ENCODE measurements at regions not wholly inside any gene's neighbourhood (a gene's known extent, or its start where the extent isn't known, plus 50 kb on each side); places are given as distances from the start of the nearest gene placed in this dataset.

DNA sequence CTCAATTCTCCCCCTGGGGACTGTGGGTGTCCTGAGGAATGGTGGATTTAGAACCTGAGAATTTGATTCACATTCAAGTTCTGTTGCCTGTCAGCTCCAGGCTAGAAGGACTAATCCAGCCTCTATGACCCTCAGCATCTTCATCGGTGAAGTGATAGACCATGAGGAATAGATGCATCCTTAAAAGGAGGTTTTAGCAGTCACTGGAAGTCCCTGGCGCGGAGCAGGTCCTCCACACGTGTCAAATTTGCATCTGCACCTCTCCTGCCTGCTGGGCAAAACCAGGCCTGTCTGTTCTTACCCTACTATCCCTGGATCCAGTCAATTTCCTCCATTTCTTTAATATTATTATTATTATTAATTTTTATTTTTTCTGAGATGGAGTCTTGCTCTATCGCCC is 808.4 kb downstream of the TBC1D22A start:
- Mint-ChIP-seq H3K4me3 (no peak overlapping the region), H3K36me3 (no peaks in the 10 kb centered on the region), H3K27ac (no peak overlapping the region), H3K4me1 (no peaks in the 10 kb centered on the region), H3K9me3 (no peaks in the 10 kb centered on the region), H3K27me3 (ENCODE audit: low read depth in 2 of 2) (peaks cover 2 to 8% of the 10 kb centered on the region in 2 donors)
- Histone ChIP-seq H3K27me3 (ENCODE audit: control insufficient read depth, insufficient read depth, low read length) (no peaks in the 10 kb centered on the region), H3K27ac (ENCODE audit: low read length) (no peak overlapping the region), H3K9me3 (ENCODE audit: control insufficient read depth, insufficient read depth, low read length) (no peaks in the 10 kb centered on the region), H3K4me3 (ENCODE audit: low read length) (no peak overlapping the region), H3K36me3 (ENCODE audit: control insufficient read depth, insufficient read depth, low read length) (no peaks in the 10 kb centered on the region), H3K4me1 (ENCODE audit: control insufficient read depth, insufficient read depth, low read length) (no peaks in the 10 kb centered on the region)
- TF ChIP-seq, protein P1, sequence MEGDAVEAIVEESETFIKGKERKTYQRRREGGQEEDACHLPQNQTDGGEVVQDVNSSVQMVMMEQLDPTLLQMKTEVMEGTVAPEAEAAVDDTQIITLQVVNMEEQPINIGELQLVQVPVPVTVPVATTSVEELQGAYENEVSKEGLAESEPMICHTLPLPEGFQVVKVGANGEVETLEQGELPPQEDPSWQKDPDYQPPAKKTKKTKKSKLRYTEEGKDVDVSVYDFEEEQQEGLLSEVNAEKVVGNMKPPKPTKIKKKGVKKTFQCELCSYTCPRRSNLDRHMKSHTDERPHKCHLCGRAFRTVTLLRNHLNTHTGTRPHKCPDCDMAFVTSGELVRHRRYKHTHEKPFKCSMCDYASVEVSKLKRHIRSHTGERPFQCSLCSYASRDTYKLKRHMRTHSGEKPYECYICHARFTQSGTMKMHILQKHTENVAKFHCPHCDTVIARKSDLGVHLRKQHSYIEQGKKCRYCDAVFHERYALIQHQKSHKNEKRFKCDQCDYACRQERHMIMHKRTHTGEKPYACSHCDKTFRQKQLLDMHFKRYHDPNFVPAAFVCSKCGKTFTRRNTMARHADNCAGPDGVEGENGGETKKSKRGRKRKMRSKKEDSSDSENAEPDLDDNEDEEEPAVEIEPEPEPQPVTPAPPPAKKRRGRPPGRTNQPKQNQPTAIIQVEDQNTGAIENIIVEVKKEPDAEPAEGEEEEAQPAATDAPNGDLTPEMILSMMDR (IDR thresholded peaks at IDR 0.05) = no peak
- ATAC-seq (no peak), DNase-seq (no peak)
- WGBS (ENCODE audit: insufficient coverage) = 94% methylated on average over 5 of the region's 5 CpGs
- intact Hi-C loops (cut with micrococcal nuclease) = no loop called here

DNA sequence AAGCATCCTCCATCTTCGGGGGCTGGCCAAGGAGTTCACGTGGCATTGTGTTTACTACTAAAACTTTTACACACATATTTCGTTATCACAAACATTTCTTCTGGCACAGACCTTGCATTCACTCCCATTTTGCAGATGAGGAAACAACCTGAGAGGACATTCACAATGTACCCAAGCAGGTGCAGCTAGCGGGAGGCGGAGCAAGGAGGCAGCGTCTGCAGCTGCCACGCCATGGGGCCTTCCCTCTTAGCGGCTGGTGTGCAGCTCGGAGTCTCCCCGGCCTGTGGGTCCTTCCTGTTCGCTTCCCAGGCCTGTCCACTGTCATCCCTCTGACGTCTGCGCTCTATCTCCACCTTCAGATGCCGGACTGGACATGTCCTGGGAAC is 807.8 kb downstream of the TBC1D22A start:
- peaks cover 2 to 3% of the 10 kb centered on the region in 2 donors for H3K27me3 Mint-ChIP-seq (ENCODE audit: low read depth in 2 of 2)
- Histone ChIP-seq H3K4me1 (ENCODE audit: control insufficient read depth, insufficient read depth, low read length) (no peaks in the 10 kb centered on the region), H3K4me3 (ENCODE audit: low read length) (no peak overlapping the region), H3K36me3 (ENCODE audit: control insufficient read depth, insufficient read depth, low read length) (no peaks in the 10 kb centered on the region), H3K9me3 (ENCODE audit: control insufficient read depth, insufficient read depth, low read length) (no peaks in the 10 kb centered on the region), H3K27ac (ENCODE audit: low read length) (no peak overlapping the region), H3K27me3 (ENCODE audit: control insufficient read depth, insufficient read depth, low read length) (no peaks in the 10 kb centered on the region)
- no peaks in the 10 kb centered on the region for H3K36me3 Mint-ChIP-seq
- H3K9me3 Mint-ChIP-seq = no peaks in the 10 kb centered on the region
- DNase-seq = no peak
- TF ChIP-seq, protein P1 (IDR thresholded peaks at IDR 0.05) = no peak
- no peak overlapping the region for H3K27ac Mint-ChIP-seq
- no peaks in the 10 kb centered on the region for H3K4me1 Mint-ChIP-seq
- WGBS (ENCODE audit: insufficient coverage) = 83% methylated on average over 14 of the region's 14 CpGs
- no peak for ATAC-seq
- no peak overlapping the region for H3K4me3 Mint-ChIP-seq
- intact Hi-C loops (cut with micrococcal nuclease) = no loop called here

DNA sequence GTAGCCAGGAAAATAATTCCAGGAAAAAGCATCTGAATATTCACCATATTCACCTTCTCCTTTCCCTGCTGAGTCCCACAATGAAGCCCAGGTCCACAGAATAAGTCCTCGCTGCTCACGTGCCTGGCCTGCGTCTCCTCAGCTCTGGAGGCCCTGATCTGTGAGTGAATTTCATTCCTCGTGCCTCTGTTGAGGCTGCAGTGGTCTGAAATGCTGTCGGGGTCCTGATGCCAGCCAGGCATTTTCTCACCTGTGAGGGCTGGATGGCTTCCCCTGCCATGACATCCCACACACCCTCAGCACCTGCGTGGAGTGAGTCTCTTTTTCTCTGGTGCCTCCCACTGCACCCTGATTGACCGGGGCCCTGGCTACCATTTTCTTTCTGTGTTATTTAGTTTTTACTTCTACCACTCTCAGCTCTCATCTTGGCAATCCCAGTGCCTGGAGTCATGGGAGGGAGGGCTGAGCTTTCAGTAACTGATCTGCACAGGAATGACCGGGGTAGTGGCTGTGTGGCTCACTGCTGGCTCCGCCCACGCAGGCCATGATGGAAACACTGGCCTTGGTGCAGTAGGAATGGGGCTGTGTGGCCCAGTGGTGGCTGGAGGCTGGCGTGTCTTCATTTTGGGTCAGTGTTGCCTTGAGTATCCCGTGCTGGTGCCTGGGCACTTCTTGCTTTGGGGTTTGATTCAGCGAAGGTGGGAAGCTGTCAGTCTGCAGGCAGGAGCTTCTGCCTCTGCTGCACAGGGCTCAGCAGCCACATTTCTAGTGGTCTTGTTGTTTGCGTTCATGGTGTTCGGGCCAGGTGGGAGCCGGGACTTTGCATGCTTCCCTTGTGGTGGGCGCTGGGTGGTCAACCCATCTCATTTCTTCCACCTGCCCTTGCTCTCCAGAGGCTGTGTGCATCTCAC is 807.2 kb downstream of the TBC1D22A start:
- ATAC-seq = no peak
- no peak for DNase-seq
- H3K4me1 ChIP-seq (ENCODE audit: control insufficient read depth, insufficient read depth, low read length) = no peaks in the 10 kb centered on the region
- Mint-ChIP-seq H3K36me3 (no peaks in the 10 kb centered on the region), H3K9me3 (no peaks in the 10 kb centered on the region), H3K4me1 (no peaks in the 10 kb centered on the region), H3K4me3 (no peak overlapping the region), H3K27ac (no peak overlapping the region), H3K27me3 (ENCODE audit: low read depth in 2 of 2) (peaks cover 0 to 2% of the 10 kb centered on the region in 2 donors)
- no peaks in the 10 kb centered on the region for H3K36me3 ChIP-seq (ENCODE audit: control insufficient read depth, insufficient read depth, low read length)
- intact Hi-C loops (cut with micrococcal nuclease) = no loop called here
- H3K27me3 ChIP-seq (ENCODE audit: control insufficient read depth, insufficient read depth, low read length) = no peaks in the 10 kb centered on the region
- TF ChIP-seq, protein P1 (IDR thresholded peaks at IDR 0.05) = no peak
- no peak overlapping the region for H3K27ac ChIP-seq (ENCODE audit: low read length)
- H3K4me3 ChIP-seq (ENCODE audit: low read length) = no peak overlapping the region
- H3K9me3 ChIP-seq (ENCODE audit: control insufficient read depth, insufficient read depth, low read length) = no peaks in the 10 kb centered on the region
- WGBS (ENCODE audit: insufficient coverage) = 87% methylated on average over 17 of the region's 17 CpGs

DNA sequence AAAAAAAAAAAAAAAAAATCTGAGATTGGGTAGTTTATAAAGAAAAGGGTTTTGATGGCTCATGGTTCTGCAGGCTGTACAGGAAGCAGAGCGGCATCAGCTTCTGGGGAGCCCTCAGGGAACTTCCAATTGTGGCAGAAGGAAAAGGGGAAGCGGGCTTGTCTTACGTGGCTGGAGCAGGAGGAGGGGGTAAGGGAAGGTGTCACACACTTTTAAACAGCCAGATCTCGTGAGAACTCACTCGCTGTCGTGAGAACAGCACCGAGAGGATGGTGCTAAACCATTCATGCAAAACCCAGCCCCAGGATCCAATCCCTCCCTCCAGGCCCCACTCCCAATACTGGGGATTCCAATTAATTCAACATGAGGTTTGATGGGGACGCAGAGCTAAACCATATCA is 806.2 kb downstream of the TBC1D22A start:
- intact Hi-C loops (cut with micrococcal nuclease) = no loop called here
- no peaks in the 10 kb centered on the region for H3K9me3 Mint-ChIP-seq
- H3K4me3 ChIP-seq (ENCODE audit: low read length) = no peak overlapping the region
- 77% methylated on average over 8 of the region's 8 CpGs for WGBS (ENCODE audit: insufficient coverage)
- TF ChIP-seq, protein P1 (IDR thresholded peaks at IDR 0.05) = no peak
- H3K36me3 ChIP-seq (ENCODE audit: control insufficient read depth, insufficient read depth, low read length) = no peaks in the 10 kb centered on the region
- H3K9me3 ChIP-seq (ENCODE audit: control insufficient read depth, insufficient read depth, low read length) = no peaks in the 10 kb centered on the region
- no peak overlapping the region for H3K4me3 Mint-ChIP-seq
- H3K27ac ChIP-seq (ENCODE audit: low read length) = no peak overlapping the region
- H3K36me3 Mint-ChIP-seq = no peaks in the 10 kb centered on the region
- no peaks in the 10 kb centered on the region for H3K4me1 ChIP-seq (ENCODE audit: control insufficient read depth, insufficient read depth, low read length)
- H3K27me3 ChIP-seq (ENCODE audit: control insufficient read depth, insufficient read depth, low read length) = no peaks in the 10 kb centered on the region
- no peak for DNase-seq
- no peak overlapping the region for H3K27ac Mint-ChIP-seq
- H3K27me3 Mint-ChIP-seq (ENCODE audit: low read depth in 2 of 2) = peaks cover 0 to 2% of the 10 kb centered on the region in 2 donors
- no peak for ATAC-seq
- no peaks in the 10 kb centered on the region for H3K4me1 Mint-ChIP-seq
